ENCODE measurements at regions not wholly inside any gene's neighbourhood (a gene's known extent, or its start where the extent isn't known, plus 50 kb on each side); places are given as distances from the start of the nearest gene placed in this dataset.

DNA sequence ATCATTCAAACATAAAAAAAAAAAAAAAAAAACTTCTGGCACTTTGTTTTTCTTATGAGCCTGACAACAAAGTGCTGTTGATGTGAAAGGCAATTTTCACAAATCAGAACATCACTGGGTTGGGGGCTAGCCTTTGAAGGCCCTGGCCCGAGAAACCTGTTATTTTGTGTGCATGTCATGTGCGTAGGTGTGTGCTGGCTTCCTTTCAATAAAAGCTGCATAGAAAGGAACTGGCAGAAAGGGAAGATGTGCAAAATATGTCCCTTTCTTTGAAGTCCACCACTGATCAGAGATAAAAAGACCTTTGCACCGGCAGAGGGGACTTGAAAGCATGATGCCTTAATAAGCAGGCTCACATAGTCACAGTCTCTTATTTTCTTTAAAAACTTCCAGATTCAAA is 170.8 kb upstream of the RASGEF1B start:
- intact Hi-C loops (cut with DNase I; ENCODE audit: low total_unique reads) = no loop called here

DNA sequence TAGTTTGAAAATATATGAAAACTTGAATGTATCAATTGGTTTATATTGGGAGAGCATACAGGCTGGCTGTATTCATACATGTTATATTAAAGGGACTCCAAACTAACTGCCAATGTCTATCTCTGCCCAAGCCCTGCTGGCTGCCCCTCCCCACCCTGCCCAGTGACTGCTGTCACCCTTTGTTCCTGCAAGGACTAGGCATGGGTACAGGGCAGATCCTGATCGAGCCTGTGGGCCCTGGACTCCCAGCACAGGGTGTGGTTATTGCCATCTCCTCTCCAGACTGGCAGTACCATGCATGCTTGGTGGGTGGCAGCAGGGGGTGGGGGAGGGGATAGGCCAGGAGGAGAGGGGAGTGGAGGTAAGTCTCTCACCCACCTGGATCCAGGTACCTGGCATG is 167.5 kb upstream of the RASGEF1B start:
- H3K4me3 ChIP-seq = no peak overlapping the region
- H3K9me3 ChIP-seq = no peaks in the 10 kb centered on the region
- intact Hi-C loops (cut with DNase I; ENCODE audit: low total_unique reads) = no loop called here
- no peak overlapping the region for H3K27ac ChIP-seq
- no peak for DNase-seq
- 55% methylated on average over 1 of the region's 1 CpG; no CpG with 5 or more reads in 1 of the 2 donors for WGBS, 2 donors (ENCODE audit: low coverage in 1 of 2)
- TF ChIP-seq CTCF (IDR thresholded peaks at IDR 0.05) (no peak), POLR2A (IDR thresholded peaks at IDR 0.05) (no peak), POLR2AphosphoS5 (IDR thresholded peaks at IDR 0.05) (no peak), EP300 (IDR thresholded peaks at IDR 0.05; ENCODE audit: low read depth) (no peak)
- in situ Hi-C loops (cut with MboI; ENCODE audit: low pct_ligation_motif_present in 1 of 4, low pct_unique_long_range_greater_than_20kb in 1 of 4, low sequenced_read_pairs in 3 of 4) = no loop called here
- peaks cover 0 to 13% (median 0%) of the 10 kb centered on the region in 4 donors for H3K4me1 ChIP-seq
- no peaks in the 10 kb centered on the region for H3K27me3 ChIP-seq
- no peaks in the 10 kb centered on the region for H3K36me3 ChIP-seq

More for the DNA sequence above, 170.8 kb upstream of the RASGEF1B start:
- Histone ChIP-seq H3K27ac (no peak overlapping the region), H3K27me3 (no peaks in the 10 kb centered on the region), H3K4me1 (no peaks in the 10 kb centered on the region), H3K36me3 (no peaks in the 10 kb centered on the region), H3K9me3 (no peaks in the 10 kb centered on the region), H3K4me3 (no peak overlapping the region)
- WGBS, 2 donors (ENCODE audit: low coverage in 1 of 2) = 83 to 89% methylated on average over 3 of the region's 3 CpGs
- TF ChIP-seq EP300 (IDR thresholded peaks at IDR 0.05; ENCODE audit: low read depth) (no peak), POLR2A (IDR thresholded peaks at IDR 0.05) (no peak), POLR2AphosphoS5 (IDR thresholded peaks at IDR 0.05) (no peak), CTCF (IDR thresholded peaks at IDR 0.05) (no peak)
- in situ Hi-C loops (cut with MboI; ENCODE audit: low pct_ligation_motif_present in 1 of 4, low pct_unique_long_range_greater_than_20kb in 1 of 4, low sequenced_read_pairs in 3 of 4) = no loop called here
- no peak for DNase-seq

- DNase-seq = no peak
- in situ Hi-C loops (cut with MboI; ENCODE audit: low pct_ligation_motif_present in 1 of 4, low pct_unique_long_range_greater_than_20kb in 1 of 4, low sequenced_read_pairs in 3 of 4) = no loop called here
- Histone ChIP-seq H3K27ac (no peak overlapping the region), H3K4me1 (peaks cover 0 to 13% (median 0%) of the 10 kb centered on the region in 4 donors), H3K4me3 (no peak overlapping the region), H3K9me3 (no peaks in the 10 kb centered on the region), H3K27me3 (no peaks in the 10 kb centered on the region), H3K36me3 (no peaks in the 10 kb centered on the region)
- intact Hi-C loops (cut with DNase I; ENCODE audit: low total_unique reads) = no loop called here
- WGBS, 2 donors (ENCODE audit: low coverage in 1 of 2) = 94 to 100% methylated on average over 1 of the region's 1 CpG
- TF ChIP-seq EP300 (IDR thresholded peaks at IDR 0.05; ENCODE audit: low read depth) = no peak
Observed at GRCh38 chr4:81638698-81639097, 167.0 kb upstream of the RASGEF1B start.

GRCh38 chr4:81635739-81636138 is 164.0 kb upstream of the RASGEF1B start:
- Histone ChIP-seq H3K27me3 (no peaks in the 10 kb centered on the region), H3K4me3 (no peak overlapping the region), H3K27ac (peak overlapping the region; percentile 24 to 58 (median 50)), H3K36me3 (no peaks in the 10 kb centered on the region), H3K4me1 (peaks cover 0 to 13% (median 2%) of the 10 kb centered on the region in 4 donors), H3K9me3 (no peaks in the 10 kb centered on the region)
- WGBS, 2 donors (ENCODE audit: low coverage in 1 of 2) = 31 to 38% methylated on average over 4 to 6 of the region's 6 CpGs
- intact Hi-C loops (cut with DNase I; ENCODE audit: low total_unique reads) = no loop called here
- peak; percentile 11 for TF ChIP-seq POLR2A (IDR thresholded peaks at IDR 0.05)
- TF ChIP-seq EP300 (IDR thresholded peaks at IDR 0.05; ENCODE audit: low read depth) = no peak
- peak in 2 of 3 donors; percentile 54 to 66 for TF ChIP-seq POLR2AphosphoS5 (IDR thresholded peaks at IDR 0.05)
- TF ChIP-seq CTCF (IDR thresholded peaks at IDR 0.05) = no peak
- in situ Hi-C loops (cut with MboI; ENCODE audit: low pct_ligation_motif_present in 1 of 4, low pct_unique_long_range_greater_than_20kb in 1 of 4, low sequenced_read_pairs in 3 of 4) = no loop called here
- peak; percentile 80 for DNase-seq

All from transverse colon (tissue), 4 donors.